Medulla oblongata (tissue), 1 donor: ENCODE measurements at regions not wholly inside any gene's neighbourhood (a gene's known extent, or its start where the extent isn't known, plus 50 kb on each side); places are given as distances from the start of the nearest gene placed in this dataset.
A peak's percentile ranks its signal among the peaks of the same experiment; 100 is the strongest.

Experiments used
- DNase-seq: peaks from one replicate; pipeline ENCODE4 v3.0.0-alpha.2; 2015; ENCODE audit errors: extremely low spot score

- DNase-seq, result peak; percentile 17
Observed at GRCh38 chr3:72591522-72592421, 256.5 kb downstream of the SHQ1 start.

GRCh38 chr3:72590732-72591221 is 257.5 kb downstream of the SHQ1 start:
- no peak for DNase-seq

GRCh38 chr3:72587282-72587681 is 261.0 kb downstream of the SHQ1 start:
- no peak for DNase-seq

GRCh38 chr3:72586694-72587093 is 261.6 kb downstream of the SHQ1 start:
- DNase-seq, result no peak

GRCh38 chr3:72585966-72586365 is 262.3 kb downstream of the SHQ1 start:
- no peak for DNase-seq

GRCh38 chr3:72584262-72584661 is 264.0 kb downstream of the SHQ1 start:
- no peak for DNase-seq

- no peak for DNase-seq
Observed at GRCh38 chr3:72582963-72583362, 265.3 kb downstream of the SHQ1 start.

GRCh38 chr3:72582211-72582878 is 265.9 kb downstream of the SHQ1 start:
- DNase-seq, result no peak

- no peak for DNase-seq
Observed at GRCh38 chr3:72580900-72581299, 267.3 kb downstream of the SHQ1 start.

GRCh38 chr3:72580246-72580756 is 267.9 kb downstream of the SHQ1 start:
- no peak for DNase-seq

GRCh38 chr3:72579581-72580245 is 268.5 kb downstream of the SHQ1 start:
- DNase-seq, result no peak

- no peak for DNase-seq
Observed at GRCh38 chr3:72579191-72579580, 269.1 kb downstream of the SHQ1 start.

- DNase-seq, result no peak
Observed at GRCh38 chr3:72577190-72577589, 271.1 kb downstream of the SHQ1 start.

- DNase-seq, result no peak
Observed at GRCh38 chr3:72576563-72576962, 271.7 kb downstream of the SHQ1 start.

- no peak for DNase-seq
Observed at GRCh38 chr3:72574144-72574543, 274.1 kb downstream of the SHQ1 start.

- no peak for DNase-seq
Observed at GRCh38 chr3:72573051-72573450, 275.2 kb downstream of the SHQ1 start.

GRCh38 chr3:72572489-72573007 is 275.7 kb downstream of the SHQ1 start:
- DNase-seq, result no peak

GRCh38 chr3:72571638-72572114 is 276.6 kb downstream of the SHQ1 start:
- DNase-seq, result no peak

GRCh38 chr3:72571052-72571451 is 277.2 kb downstream of the SHQ1 start:
- DNase-seq, result no peak

GRCh38 chr3:72569754-72570440 is 278.3 kb downstream of the SHQ1 start:
- DNase-seq, result no peak

- DNase-seq, result no peak
Observed at GRCh38 chr3:72568083-72568482, 280.2 kb downstream of the SHQ1 start.
